Right ventricle myocardium superior (tissue), 1 donor: ENCODE measurements at regions not wholly inside any gene's neighbourhood (a gene's known extent, or its start where the extent isn't known, plus 50 kb on each side); places are given as distances from the start of the nearest gene placed in this dataset.

Experiments used
- ATAC-seq: fragments of 200-7000 bp; cut with Tn5 transposase; one replicate; pipeline ENCODE4 v1.9.1; 2020; ENCODE audit warnings: mild to moderate bottlenecking; ENCODE audit not compliant: poor library complexity
- DNase-seq: peaks from one replicate; pipeline ENCODE4 v3.0.0-alpha.2; 2020
- intact Hi-C: fragments of 100-400 bp; cut with DNase I; formaldehyde crosslinking; loops from one replicate; pipeline ENCODE4 v1.11.2; 2022
- donor health status: DM: no; HTN: yes; CAD: no; lungs with severe emphysema.

DNA sequence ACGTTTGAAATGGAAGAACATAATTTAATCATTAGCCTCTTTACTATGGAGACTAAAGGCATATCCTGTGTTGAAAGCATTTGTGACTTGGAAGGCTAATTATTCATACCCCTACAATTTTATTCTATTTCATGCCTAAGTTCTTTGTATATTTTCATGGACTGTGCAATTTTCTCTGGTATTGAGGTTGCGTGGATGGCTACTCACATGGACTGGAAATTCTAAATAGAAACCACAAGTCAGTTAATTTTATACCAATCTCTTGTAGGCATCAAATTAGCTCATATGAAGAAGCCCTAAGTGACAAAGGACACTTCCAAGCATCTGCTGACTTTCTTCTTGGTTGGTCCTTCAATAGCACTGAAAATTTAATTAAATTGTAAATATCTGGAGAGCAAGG lies 1353.5 kb downstream of the ROBO1 start:
- DNase-seq (no peak), ATAC-seq (no peak)
- intact Hi-C loops, result no loop called here

DNA sequence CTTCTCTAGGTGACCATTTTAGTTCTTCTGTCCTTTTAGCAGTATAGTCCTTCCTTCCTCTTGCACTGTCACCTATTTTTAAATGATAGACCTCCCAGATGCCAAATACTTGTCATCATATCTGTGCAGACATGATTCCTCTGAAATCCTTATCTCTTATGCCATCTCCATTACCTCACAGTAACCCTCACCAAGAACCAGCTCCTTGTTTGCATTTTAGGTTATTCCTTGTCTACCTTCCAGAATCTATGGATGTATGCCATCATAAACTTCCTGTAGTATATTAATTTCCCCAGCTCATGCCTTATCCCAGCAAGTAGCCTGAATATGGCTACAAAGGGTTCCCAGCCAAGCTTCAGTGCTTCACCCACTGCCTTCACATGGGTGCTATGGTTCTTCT lies 1347.2 kb downstream of the ROBO1 start:
- intact Hi-C loops, result no loop called here
- ATAC-seq (no peak), DNase-seq (no peak)

DNA sequence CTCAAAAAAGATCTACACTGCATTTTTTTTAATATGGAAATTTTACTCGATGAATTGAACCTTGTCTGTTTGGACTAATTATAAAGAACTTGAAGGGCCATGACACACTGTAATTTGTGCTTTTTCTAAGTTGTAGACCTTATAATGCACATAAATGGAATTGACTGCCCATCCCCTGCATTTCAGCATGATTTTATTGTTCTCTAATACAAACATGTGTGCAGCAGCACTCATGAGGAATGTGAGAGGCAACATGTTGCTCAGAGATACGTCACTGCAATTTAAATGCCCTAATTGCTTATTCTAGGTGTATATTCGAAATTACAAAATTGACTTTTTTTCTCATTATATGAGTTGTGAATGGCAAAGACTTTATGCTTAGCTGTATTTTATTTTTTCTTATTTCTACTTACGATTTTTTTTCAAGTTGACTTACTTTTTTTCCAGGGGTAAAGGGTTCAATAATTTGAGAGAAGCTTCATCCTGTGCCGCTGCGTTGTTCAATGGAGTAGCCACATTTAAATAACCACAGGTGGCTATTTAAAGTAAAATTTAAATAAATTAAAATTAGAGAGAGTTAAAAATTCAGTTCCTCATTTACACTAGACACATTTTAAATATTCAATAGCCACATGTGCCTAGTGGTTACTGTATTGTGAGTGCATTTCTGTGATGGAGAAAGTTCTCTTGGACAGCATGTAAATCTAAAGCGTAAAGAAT lies 1346.4 kb downstream of the ROBO1 start:
- ATAC-seq (no peak), DNase-seq (no peak)
- intact Hi-C loops, result no loop called here

DNA sequence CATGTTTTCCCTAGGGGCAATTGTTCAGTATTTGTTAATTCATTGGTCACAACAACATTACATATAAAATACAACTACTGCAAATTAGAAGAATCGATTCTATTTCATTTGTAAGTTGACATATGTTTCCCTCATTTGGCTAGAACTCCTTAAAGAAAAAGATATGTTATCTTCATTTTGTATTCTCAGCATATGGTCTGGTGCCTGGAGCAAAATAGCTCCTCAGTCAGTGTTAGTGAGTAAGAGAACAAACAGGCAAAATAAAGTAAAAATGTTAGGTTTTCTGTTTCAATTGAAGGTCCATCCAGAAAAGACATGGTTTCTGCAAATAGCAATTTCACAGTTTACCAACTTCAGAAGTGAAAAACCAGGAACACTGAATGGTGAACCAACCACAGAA lies 1343.1 kb downstream of the ROBO1 start:
- DNase-seq (no peak), ATAC-seq (no peak)
- intact Hi-C loops, result no loop called here

DNA sequence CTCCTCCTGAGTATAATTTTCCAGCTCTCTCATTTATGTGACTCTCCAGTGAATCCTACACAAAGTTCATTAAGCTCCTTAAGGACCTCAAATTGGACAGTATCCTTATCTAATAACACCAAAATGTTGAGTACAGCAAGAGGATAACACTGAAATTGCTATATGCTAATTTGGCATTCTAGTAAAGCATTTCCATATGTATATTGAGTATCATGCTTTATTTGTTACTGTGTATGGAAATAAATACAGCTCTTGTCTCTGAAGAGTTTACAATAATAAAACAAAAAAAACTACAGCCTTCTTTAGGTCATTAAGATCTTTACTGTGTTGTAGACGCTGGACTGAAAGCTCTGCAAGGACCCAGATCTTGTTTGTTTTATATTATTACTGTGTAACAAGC lies 1341.3 kb downstream of the ROBO1 start:
- no peak for ATAC-seq
- no peak for DNase-seq
- intact Hi-C loops, result no loop called here

DNA sequence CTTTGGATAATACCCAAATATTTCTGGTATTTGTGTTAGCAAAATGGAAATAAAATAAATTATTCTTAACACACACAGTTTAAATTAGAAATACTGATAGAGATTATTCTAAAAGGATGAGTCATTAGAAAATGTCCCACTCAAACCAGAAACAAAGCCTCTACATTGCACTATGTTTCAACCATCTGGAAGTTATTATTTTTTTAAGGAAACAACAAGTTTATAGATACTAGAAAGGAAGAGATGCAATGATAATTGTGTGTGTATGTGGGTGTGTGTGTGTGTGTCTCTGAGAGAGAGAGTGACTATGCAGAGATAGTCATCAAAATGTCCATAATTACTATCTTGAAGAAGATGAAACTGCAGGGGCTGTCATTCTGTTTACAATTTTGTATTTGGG lies 1340.5 kb downstream of the ROBO1 start:
- ATAC-seq (no peak), DNase-seq (no peak)
- intact Hi-C loops, result no loop called here

DNA sequence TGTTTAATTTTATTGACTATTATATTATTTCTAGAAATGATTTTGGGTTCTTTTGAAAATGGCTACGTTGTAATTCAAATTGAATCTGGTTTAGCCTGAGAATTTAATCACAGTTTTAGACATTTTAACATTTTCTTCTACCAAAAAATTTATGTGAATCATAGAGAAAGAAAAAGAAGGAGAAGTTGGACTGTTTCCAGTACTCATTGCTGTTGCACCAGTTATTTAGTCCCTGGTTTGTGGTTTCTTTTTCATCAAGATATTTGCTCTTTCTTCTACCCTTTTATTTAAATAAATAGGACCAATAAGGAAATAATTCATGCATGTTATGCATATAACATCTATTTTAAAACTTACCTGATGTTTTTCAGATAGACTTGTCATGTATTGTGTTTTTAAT lies 1337.1 kb downstream of the ROBO1 start:
- DNase-seq (no peak), ATAC-seq (no peak)
- intact Hi-C loops, result no loop called here

DNA sequence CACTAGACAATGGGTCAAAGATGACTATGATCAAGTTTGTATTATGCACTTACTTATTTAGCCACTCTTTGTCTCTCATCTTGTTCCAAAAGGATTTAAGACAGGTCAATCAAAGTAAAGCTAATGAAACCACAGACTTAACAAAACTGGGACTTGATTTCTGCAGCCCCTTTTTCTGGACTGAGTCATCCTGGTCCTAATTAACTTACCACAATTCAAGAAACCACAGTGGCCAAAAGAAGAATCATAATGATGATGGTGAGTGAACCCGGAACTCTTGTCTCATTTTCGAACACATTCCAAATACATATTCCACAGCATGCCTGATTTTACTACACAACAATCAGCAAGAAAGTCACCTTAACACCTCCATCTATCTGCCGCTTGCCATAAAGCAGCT lies 1333.0 kb downstream of the ROBO1 start:
- intact Hi-C loops, result no loop called here
- DNase-seq (no peak), ATAC-seq (no peak)

DNA sequence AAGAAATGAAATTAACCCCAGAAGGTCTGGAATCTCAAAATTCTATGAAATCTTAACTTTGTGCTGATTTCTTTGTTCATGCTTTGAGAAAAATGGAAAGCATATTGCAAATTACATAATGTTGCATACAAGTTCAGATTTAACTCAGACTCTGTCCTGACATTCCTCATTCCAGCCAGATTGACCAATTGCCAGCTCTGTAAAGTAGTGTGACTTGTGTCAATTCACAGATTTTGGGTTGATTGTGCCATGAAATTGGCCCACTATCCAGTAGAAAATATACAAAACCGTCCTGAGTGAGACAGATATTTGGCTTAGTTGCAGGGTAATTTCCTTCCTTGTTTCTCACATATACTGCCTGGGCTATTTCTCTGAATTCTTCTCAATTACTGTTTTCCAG lies 1312.6 kb downstream of the ROBO1 start:
- intact Hi-C loops, result no loop called here
- no peak for DNase-seq
- ATAC-seq, result no peak

DNA sequence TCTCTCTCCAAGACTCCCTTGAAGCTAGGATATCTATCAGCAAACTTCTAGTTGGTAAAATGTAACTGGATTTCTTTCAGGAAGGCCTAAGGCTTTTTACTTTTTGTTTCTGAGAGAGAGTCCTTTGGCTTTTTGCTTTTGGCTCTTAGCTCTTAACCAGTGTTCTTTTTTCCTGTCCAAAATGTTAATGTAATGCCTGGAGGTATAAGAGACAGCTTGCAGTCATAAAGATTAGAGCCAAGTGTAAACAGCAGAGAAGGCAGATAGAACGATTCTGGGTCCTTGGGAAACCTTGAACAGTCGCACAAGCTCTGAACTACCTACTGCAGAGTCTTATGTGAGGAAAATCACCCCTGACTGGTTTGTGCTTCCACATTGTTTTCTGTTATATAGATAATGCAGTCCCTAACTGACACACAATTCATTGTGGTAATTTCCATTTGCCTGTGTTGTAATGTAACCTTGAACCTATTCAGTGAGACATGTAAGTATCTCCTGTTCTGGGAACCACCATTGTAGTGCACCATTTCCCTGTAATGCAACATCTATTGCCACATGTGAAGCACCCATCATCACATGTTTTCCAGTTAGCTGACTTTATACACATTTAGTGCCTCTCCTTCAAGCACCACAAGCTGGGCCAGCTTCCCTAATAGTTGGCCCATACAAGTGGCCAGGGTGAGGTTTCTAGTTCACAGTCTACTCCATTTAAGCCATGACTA lies 1311.9 kb downstream of the ROBO1 start:
- intact Hi-C loops, result no loop called here
- no peak for DNase-seq
- ATAC-seq, result no peak

DNA sequence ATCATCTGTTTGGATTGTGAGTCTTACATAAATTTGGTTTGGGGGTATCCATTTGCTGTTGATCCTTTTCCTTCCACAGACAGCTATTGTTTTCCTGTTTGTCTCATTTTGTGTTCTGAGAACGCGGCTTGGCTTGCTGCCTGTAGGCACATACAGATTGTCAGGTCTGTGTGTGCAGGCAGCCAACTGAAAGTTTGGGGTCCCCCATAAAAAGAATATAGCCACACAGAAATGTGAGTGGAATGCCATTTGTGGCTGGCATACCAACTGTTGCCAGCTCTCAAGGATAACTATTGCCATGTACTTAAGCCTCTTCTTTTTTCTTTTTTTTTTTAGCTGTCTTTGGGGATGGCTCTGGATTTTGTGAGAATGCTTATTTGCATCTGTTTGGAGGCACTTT lies 1308.0 kb downstream of the ROBO1 start:
- intact Hi-C loops, result no loop called here
- DNase-seq, result no peak
- no peak for ATAC-seq

DNA sequence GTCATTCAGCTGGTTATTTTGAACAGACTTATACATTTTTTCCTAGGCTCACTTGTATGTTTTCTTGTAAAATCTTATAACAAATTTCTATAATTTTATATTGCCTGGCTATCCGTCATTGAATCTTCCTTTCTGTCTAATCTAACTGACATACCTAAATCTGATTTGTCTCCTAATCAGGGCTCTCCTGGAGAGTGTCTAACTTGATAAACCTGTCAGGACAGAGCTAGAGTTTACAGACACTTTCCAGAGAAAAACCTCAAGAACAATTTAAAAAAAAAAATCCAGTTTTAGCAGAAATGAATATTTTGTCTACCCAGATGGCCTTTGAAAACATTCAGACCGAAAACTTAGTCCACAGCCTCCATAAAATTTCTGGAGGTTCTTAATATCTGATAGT lies 1305.8 kb downstream of the ROBO1 start:
- intact Hi-C loops, result no loop called here
- no peak for DNase-seq
- no peak for ATAC-seq

DNA sequence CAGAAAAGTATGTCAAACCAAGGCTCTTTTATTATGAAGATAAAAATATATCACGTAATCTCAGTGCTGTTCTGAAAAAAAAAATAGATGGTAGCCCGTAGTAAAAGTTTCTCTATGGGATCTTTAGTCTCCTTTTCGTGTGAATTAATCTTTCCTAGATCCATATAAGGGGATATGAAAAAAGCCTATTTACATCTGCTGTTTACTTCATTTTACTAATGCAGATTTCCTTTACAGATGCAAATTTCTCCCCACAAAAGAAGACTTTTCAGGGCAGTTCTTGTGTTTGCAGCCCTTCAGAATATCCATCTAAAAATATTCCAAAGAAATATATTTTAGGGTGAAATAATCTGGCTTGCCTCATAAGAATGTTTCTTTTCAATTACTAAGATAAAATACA lies 1291.7 kb downstream of the ROBO1 start:
- intact Hi-C loops, result no loop called here
- ATAC-seq (no peak), DNase-seq (no peak)

DNA sequence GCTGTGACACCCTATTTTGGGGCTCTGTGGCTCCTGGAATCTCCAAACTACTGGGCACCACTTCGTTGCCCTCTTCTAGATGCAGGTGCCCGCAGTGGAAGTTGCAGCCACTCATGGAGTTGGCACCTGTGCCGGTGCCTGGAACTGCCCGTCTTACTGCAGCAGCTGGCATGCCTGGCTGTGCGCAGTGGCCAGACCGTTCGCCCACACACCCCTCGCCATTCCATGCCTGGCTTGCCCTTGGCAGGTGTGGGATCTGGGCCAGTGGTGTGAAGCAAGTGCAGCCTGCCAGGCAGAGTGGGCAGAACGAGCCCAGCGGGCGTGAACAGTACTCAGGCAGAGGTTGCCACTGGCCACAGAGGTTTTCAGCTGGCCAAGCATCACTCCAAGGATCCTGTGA lies 1286.7 kb downstream of the ROBO1 start:
- DNase-seq (peak; percentile 37), ATAC-seq (no peak)
- intact Hi-C loops, result no loop called here

DNA sequence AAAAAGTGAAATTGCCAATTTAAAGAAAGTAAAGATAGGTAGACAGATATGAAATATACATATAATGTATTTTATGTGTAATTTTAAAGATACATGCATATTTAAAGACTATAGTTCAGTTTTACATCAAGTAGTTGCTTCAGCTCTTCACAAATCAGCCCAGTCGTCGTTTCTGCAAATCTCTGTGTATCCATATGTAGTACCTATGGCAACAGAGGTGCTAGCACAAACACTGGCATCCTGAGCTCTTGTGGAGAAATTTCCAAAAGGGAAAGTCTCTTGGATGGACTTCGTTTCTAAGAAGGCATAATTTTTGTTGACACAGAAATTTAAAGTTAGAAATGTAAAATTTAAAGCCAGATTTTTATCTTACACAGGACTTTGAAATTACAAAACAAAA lies 1284.7 kb downstream of the ROBO1 start:
- ATAC-seq (no peak), DNase-seq (no peak)

DNA sequence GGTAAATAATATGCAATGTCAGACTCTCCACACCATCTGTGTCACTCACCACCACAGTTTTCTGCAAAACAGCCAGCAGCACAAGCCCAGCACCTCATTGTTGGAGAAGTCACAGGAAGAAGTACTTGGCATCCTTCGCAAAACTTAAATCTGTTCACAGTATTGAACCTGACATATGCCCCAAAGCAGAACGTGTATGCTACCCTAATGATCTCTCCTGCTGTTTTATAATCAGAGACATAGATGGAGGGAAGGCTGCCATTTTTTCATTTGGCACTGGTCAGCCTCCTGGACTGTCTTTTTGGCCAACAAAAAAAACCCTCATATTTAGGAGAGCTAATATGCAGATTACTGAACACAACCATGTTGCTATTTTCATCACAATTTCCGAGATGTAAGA lies 1272.9 kb downstream of the ROBO1 start:
- ATAC-seq (no peak), DNase-seq (no peak)
- intact Hi-C loops, result no loop called here

More for the DNA sequence above, 1284.7 kb downstream of the ROBO1 start:
- intact Hi-C loops, result no loop called here

DNA sequence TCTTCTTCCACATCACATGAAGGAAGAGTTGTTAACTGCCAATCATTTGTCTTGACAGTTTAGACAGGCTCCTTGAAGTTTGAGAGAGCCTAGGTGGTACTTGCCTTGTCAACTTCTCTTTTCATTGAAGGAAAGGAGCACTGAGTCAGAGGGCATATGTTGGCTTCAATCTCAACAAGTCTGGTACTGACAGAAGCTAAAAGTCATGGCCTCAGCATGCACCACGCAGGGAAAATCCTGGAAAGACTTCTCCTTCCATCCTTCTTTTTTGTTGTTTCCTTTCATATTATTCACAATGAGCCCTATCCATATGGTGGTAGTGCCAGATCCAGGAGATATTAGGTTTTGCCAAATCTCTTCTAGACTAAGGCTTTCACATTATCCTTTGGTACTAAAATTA lies 1272.5 kb downstream of the ROBO1 start:
- intact Hi-C loops, result no loop called here
- ATAC-seq (no peak), DNase-seq (no peak)

DNA sequence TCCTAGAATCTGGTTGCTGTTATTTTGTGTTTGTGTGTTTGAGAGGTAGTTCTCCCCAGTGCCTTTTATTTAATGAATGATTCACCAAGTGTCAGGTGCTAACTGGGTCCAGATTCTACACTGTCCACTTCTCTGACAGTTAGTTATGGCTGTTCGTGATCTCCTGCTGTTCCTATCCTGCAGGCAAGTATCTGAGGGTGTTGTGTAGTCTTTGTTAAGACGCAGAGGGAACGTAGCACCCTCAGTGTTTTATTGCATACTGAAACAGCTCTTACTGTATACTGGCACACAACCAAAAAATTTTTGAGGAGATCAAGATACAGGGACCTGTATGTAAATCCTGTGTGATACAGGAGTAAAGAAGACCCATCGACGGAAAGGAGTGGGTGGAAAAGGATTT lies 1271.3 kb downstream of the ROBO1 start:
- DNase-seq, result no peak
- peak; percentile 56 for ATAC-seq
- intact Hi-C loops, result no loop called here

DNA sequence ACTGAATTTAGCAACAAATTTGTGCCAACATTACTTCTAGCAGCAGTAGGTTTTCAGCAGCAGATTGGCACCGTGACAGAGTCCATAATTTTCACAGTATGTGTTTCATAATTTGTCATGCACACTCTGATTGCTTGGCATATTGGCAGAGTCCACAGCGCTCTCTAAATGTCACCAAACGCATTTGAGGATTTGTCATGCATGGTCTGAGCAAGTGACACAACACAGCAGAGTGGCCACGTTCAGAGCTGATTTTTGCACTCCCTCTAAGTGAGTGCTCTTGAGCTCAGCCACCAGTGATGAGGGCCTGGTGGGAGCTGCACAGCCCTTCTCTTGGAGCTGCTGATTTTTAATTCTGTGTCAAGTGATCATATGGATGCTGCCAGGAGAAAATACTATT lies 1270.8 kb downstream of the ROBO1 start:
- DNase-seq (no peak), ATAC-seq (peak; percentile 96)
- intact Hi-C loops, result no loop called here

DNA sequence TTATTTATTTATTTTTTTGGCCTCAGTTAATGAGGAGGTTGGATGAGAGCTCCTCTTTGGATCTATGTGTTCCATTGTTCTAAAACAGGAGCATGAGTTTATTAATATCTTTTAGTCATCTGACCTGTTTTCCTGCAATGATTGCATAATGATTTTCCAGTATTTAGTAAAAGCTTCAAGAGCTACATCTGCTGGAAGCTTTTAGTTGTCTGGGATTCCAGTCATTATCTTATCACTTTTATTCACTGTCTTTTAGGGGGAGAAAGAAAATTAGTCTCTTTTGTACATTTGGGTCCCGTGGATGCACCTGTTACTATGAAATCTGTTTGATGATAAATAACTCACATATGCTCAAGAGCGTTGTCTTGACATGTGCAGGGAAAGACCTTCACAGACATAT lies 1270.0 kb downstream of the ROBO1 start:
- intact Hi-C loops, result no loop called here
- DNase-seq (no peak), ATAC-seq (peak; percentile 59)

DNA sequence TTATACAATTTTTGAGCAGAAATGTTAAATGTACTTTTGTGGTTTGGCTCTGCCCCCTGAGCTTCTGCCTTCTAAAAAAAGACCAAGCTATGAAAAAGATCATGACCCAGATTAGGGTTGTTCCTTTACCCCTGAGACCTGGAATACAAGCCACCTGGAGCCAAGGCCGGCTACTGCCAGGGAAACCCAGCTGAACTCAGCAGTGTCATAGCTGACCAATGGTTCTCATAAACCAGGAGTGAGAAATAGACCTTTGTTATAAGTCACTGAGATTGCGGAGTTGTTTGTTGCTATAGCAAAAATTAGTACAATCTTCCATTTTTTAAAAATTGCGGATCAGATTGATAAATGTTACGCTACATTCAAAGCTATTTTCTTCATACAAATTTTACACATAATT lies 1261.7 kb downstream of the ROBO1 start:
- no peak for ATAC-seq
- intact Hi-C loops, result no loop called here
- no peak for DNase-seq
